PC-3 (cell line): ENCODE measurements at regions not wholly inside any gene's neighbourhood (a gene's known extent, or its start where the extent isn't known, plus 50 kb on each side); places are given as distances from the start of the nearest gene placed in this dataset.

ENCODE experiments used
- ATAC-seq: fragments of 200-7000 bp; cut with Tn5 transposase; 2 replicates; pipeline ENCODE4 v1.9.1; 2020; ENCODE audit warnings: mild to moderate bottlenecking, moderate library complexity
- BruUV-seq: library from RNA; stranded (reverse); fragments of 400-500 nt; replicated peaks from 2 replicates; lab custom pipeline; 2021; lab: Mats Ljungman, UMichigan
- CTCF ChIA-PET: fragments of 300-600 bp; sonication (Branson Sonifier 250); formaldehyde crosslinking; loops from one replicate; lab custom pipeline; 2022; ENCODE audit warnings: antibody characterized with exemption; lab: Charles Lee
- POLR2A ChIA-PET: fragments of 300-600 bp; sonication (Branson Sonifier 250); formaldehyde crosslinking; loops from one replicate; lab custom pipeline; 2022; ENCODE audit warnings: antibody characterized with exemption; ENCODE audit not compliant: unreplicated experiment; lab: Charles Lee
- DNase-seq: peaks from one replicate; pipeline ENCODE4 v3.0.0-alpha.2; 2015
- H2AFZ ChIP-seq: fragments of 300-600 bp; sonication (generic); 2 replicates; pipeline ENCODE4 v1.6.0; 2016; ENCODE audit warnings: antibody characterized with exemption, low read length
- H3F3A ChIP-seq: fragments of 300-600 bp; sonication (generic); one replicate; pipeline ENCODE4 v1.6.0; 2017; ENCODE audit warnings: antibody characterized with exemption, low read length, control low read depth, mild to moderate bottlenecking; ENCODE audit not compliant: unreplicated experiment
- H3K27ac ChIP-seq: fragments of 300-600 bp; sonication (generic); 2 replicates; pipeline ENCODE4 v1.5.1; 2016; ENCODE audit warnings: mild to moderate bottlenecking, low read length
- H3K27me3 ChIP-seq: fragments of 300-600 bp; sonication (generic); 2 replicates; pipeline ENCODE4 v1.6.1; 2016; ENCODE audit warnings: low read length, mixed read lengths
- H3K36me3 ChIP-seq: fragments of 300-600 bp; sonication (generic); 2 replicates; pipeline ENCODE4 v1.6.1; 2016; ENCODE audit warnings: low read depth, mixed run types, low read length, mixed read lengths
- H3K4me1 ChIP-seq: fragments of 300-600 bp; sonication (generic); 2 replicates; pipeline ENCODE4 v1.5.1; 2016; ENCODE audit warnings: low read length; ENCODE audit not compliant: insufficient read depth
- H3K4me2 ChIP-seq: fragments of 300-600 bp; sonication (generic); 2 replicates; pipeline ENCODE4 v1.6.0; 2016; ENCODE audit warnings: low read length
- H3K4me3 ChIP-seq: fragments of 300-600 bp; sonication (generic); 2 replicates; pipeline ENCODE4 v1.5.1; 2016; ENCODE audit warnings: mild to moderate bottlenecking, low read length, mixed read lengths
- H3K79me2 ChIP-seq: fragments of 300-600 bp; sonication (generic); 2 replicates; pipeline ENCODE4 v1.6.1; 2017; ENCODE audit warnings: low read length, mixed read lengths
- H3K9ac ChIP-seq: fragments of 300-600 bp; sonication (generic); 2 replicates; pipeline ENCODE4 v1.6.0; 2016; ENCODE audit warnings: mild to moderate bottlenecking, low read length
- H3K9me2 ChIP-seq: fragments of 300-600 bp; sonication (generic); replicated peaks from 2 replicates; pipeline ENCODE4 v1.6.1; 2016; ENCODE audit warnings: mixed run types, low read length, mixed read lengths
- H3K9me3 ChIP-seq: fragments of 300-600 bp; sonication (generic); 2 replicates; pipeline ENCODE4 v1.6.1; 2016; ENCODE audit warnings: low read length, mixed read lengths
- H4K20me1 ChIP-seq: fragments of 300-600 bp; sonication (generic); 2 replicates; pipeline ENCODE4 v1.6.1; 2016; ENCODE audit warnings: low read length, mixed read lengths
- CTCF ChIP-seq: fragments of 300-600 bp; sonication (generic); conservative IDR thresholded peaks from 2 replicates; pipeline ENCODE4 v1.5.1; 2017; ENCODE audit warnings: antibody characterized with exemption, low read depth, mild to moderate bottlenecking, low read length
- EZH2 ChIP-seq: fragments of 300-600 bp; sonication (generic); IDR thresholded peaks from one replicate; pipeline ENCODE4 v1.6.1; 2017; ENCODE audit warnings: antibody characterized with exemption, mild to moderate bottlenecking, low read length; ENCODE audit not compliant: unreplicated experiment
- EZH2phosphoT487 ChIP-seq: fragments of 300-600 bp; sonication (generic); IDR thresholded peaks from 2 replicates; pipeline ENCODE4 v1.6.1; 2018; ENCODE audit warnings: mild to moderate bottlenecking, antibody characterized with exemption, low read length, borderline replicate concordance
- intact Hi-C: fragments of 100-400 bp; cut with micrococcal nuclease; formaldehyde crosslinking; loops from 2 replicates; pipeline ENCODE4 v1.9.0; 2023

- BruUV-seq, result no TSS peak
- intact Hi-C loops, result no loop called here
- Histone ChIP-seq H3K4me3 (no peak overlapping the region), H3K9ac (no peak overlapping the region), H3K4me2 (no peak overlapping the region), H3K4me1 (peaks cover 14% of the 10 kb centered on the region), H3K9me2 (no peaks in the 10 kb centered on the region), H3K9me3 (no peaks in the 10 kb centered on the region), H3F3A (no peaks in the 10 kb centered on the region), H4K20me1 (no peaks in the 10 kb centered on the region), H3K27me3 (no peaks in the 10 kb centered on the region), H2AFZ (no peak overlapping the region), H3K79me2 (no peaks in the 10 kb centered on the region), H3K36me3 (no peaks in the 10 kb centered on the region), H3K27ac (no peak overlapping the region)
- CTCF ChIA-PET, result no interaction called here
- ATAC-seq (no peak), DNase-seq (no peak)
- TF ChIP-seq EZH2, result no peak
- TF ChIP-seq EZH2phosphoT487, result no peak
- no peak for TF ChIP-seq CTCF
- POLR2A ChIA-PET, result no interaction called here
These were observed 91.9 kb downstream of the BBS10 start for GRCh38 chr12:76256321-76256720.

DNA sequence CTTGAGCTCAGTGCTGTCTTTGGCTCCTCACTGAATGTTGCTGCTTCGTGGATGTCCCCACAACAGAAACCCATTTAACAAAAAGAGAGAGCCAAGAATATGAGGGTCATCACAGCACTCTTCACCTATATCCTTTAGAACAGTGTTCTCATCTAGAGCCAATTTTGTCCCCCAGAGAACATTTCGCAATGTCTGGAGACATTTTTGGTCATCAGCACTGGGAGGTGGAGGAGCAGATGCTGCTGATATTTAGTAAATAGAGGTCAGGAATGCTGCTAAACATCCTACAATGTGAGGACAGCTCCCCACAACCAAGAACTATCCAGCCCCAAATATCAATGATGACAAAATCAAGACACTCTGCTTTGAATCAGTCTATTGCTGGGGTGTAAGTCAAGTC, 92.5 kb downstream of the BBS10 start:
- H3K4me3 ChIP-seq, result no peak overlapping the region
- no peaks in the 10 kb centered on the region for H3K9me2 ChIP-seq
- H2AFZ ChIP-seq, result no peak overlapping the region
- DNase-seq (no peak), ATAC-seq (no peak)
- H3F3A ChIP-seq, result no peaks in the 10 kb centered on the region
- H3K36me3 ChIP-seq, result no peaks in the 10 kb centered on the region
- no peaks in the 10 kb centered on the region for H4K20me1 ChIP-seq
- H3K27ac ChIP-seq, result no peak overlapping the region
- ChIA-PET CTCF (no interaction called here), POLR2A (no interaction called here)
- H3K9ac ChIP-seq, result no peak overlapping the region
- H3K9me3 ChIP-seq, result no peaks in the 10 kb centered on the region
- no TSS peak for BruUV-seq
- H3K79me2 ChIP-seq, result no peaks in the 10 kb centered on the region
- intact Hi-C loops, result no loop called here
- no peak overlapping the region for H3K4me2 ChIP-seq
- peaks cover 14% of the 10 kb centered on the region for H3K4me1 ChIP-seq
- no peak for TF ChIP-seq EZH2
- no peak for TF ChIP-seq CTCF
- no peak for TF ChIP-seq EZH2phosphoT487
- no peaks in the 10 kb centered on the region for H3K27me3 ChIP-seq

GRCh38 chr12:76255281-76255680, 92.9 kb downstream of the BBS10 start:
- Histone ChIP-seq H3F3A (no peaks in the 10 kb centered on the region), H3K27ac (no peak overlapping the region), H3K79me2 (no peaks in the 10 kb centered on the region), H2AFZ (no peak overlapping the region), H3K4me1 (peaks cover 14% of the 10 kb centered on the region), H3K27me3 (no peaks in the 10 kb centered on the region), H3K36me3 (no peaks in the 10 kb centered on the region), H3K9ac (no peak overlapping the region), H3K9me2 (no peaks in the 10 kb centered on the region), H4K20me1 (no peaks in the 10 kb centered on the region), H3K4me3 (no peak overlapping the region), H3K9me3 (no peaks in the 10 kb centered on the region), H3K4me2 (no peak overlapping the region)
- CTCF ChIA-PET, result no interaction called here
- intact Hi-C loops, result no loop called here
- TF ChIP-seq CTCF, result no peak
- no peak for DNase-seq
- POLR2A ChIA-PET, result no interaction called here
- ATAC-seq, result no peak
- no TSS peak for BruUV-seq
